NOMO-1 treated with DMSO at 0.1 percent for 48 hours (cell line): ENCODE measurements at regions not wholly inside any gene's neighbourhood (a gene's known extent, or its start where the extent isn't known, plus 50 kb on each side); places are given as distances from the start of the nearest gene placed in this dataset.

ENCODE experiments used
- DNase-seq: peaks from one replicate; lab custom pipeline; 2025; ENCODE audit not compliant: unreplicated experiment; lab: John Stamatoyannopoulos, UW

DNA sequence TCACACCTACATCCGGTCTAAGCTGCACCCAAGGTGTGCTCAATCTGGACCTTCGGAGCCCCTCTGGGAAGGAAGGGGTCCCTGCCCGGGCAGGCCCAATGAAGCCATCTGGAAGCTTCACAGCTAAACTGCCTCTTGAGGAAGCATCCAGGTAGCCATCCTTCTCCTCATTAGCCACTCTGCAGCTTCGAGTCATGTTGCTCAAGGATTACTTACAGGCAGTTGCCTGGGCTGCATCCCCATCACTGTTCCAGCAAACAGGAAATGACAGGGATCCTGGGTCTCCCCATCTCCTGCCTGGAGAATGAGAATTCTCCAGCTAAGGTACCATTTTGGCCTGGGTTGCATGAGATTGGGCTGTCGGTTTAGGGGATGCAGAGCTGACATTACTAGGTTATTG lies 91.7 kb downstream of the ERMARD start:
- DNase-seq, result no peak

DNA sequence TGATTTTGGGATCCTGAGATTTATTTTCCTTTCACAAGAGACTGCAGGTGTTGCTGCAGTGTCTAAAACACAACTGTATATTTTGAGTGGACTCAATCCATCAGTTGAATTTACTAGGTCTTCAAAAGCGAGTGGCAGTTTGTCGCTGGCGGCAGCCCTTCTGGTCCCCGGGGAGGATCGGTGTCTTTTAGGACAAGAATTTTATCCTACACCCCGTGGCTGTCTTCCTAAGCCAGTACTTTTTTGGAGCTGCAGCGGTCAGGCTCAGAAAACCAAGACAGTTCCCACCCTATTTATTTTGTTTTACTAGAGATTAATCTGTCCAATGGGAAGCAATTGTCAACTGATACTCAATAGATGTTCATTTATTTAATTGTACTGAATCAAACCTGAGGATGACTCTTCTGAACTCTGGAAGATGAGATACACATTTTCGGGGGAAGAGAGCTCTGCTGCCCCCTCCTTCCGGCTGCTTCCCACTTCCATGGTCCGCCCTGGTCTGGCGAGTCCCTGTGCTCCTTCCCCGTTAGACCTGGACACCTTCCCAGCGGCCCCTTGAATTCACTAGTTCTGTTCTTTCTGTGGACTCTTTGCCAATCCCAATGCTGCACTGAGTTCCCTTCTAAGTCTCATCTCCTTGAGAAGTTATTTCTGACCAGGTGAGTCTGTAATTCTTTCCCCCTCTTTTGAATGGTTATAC lies 90.6 kb downstream of the ERMARD start:
- DNase-seq, result no peak

GRCh38 chr6:169841251-169841650 lies 89.8 kb downstream of the ERMARD start:
- no peak for DNase-seq

DNA sequence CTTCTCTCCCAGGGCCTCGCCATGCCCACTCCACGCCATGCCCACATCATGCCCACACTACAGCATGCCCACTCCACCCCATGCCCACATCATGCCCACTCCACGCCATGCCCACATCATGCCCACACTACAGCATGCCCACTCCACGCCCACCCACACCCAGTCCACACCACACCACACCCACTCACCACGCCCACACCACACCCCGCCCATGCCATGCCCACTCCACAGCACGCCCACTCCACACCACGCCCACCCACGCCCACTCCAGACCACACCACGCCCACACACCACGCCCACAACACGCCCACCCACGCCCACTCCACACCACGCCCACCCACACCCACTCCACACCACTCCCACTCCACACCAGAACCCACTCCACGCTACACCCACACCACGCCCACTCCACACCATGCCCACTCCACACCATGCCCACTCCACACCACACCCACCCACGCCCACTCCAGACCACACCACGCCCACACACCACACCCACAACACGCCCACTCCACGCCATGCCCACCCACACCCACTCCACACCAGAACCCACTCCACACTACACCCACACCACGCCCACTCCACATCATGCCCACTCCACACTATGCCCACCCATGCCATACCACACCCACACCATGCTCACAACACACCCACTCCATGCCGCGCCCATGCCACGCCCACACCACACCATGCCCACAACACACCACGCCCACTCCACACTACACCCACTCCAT lies 88.6 kb downstream of the ERMARD start:
- DNase-seq, result no peak

- no peak for DNase-seq
Measured at GRCh38 chr6:169839493-169839892, 88.1 kb downstream of the ERMARD start.

GRCh38 chr6:169839029-169839481 lies 87.6 kb downstream of the ERMARD start:
- no peak for DNase-seq

GRCh38 chr6:169838346-169839028 lies 87.1 kb downstream of the ERMARD start:
- DNase-seq, result no peak

DNA sequence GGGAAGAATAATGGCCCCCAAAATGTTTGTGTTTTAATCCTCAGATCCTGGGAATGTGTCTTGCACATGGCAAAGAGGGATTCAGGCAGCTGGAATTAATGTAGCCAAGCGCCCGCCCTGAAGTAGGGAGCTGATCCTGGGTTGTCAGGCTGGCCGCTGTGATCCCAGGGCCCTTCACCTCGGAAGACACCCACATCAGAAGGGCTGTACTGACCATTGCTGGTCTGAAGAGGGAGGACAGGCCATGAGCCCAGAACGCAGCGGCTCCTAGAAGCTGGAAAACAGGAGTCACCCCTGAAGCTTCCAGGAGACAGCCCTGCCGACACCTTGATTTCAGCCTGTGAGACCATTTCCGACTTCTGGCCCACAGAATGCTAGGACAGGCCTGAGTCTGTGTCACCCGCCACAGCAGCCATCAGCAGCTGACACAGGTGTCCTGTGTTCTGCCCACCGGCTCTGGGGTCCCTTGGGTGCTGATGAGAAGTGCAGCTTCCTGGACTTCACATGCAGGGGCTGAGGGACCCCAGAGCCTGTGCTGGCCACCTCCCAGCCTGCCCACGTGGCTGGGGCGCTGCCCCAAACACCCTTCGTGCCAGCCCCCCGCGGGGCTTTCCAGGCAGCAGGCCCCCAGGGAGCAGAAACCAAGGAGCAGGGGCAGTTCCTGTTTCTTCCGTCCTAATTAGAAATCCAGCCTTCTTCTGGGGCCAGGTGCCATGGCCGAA lies 86.3 kb downstream of the ERMARD start:
- DNase-seq, result no peak

DNA sequence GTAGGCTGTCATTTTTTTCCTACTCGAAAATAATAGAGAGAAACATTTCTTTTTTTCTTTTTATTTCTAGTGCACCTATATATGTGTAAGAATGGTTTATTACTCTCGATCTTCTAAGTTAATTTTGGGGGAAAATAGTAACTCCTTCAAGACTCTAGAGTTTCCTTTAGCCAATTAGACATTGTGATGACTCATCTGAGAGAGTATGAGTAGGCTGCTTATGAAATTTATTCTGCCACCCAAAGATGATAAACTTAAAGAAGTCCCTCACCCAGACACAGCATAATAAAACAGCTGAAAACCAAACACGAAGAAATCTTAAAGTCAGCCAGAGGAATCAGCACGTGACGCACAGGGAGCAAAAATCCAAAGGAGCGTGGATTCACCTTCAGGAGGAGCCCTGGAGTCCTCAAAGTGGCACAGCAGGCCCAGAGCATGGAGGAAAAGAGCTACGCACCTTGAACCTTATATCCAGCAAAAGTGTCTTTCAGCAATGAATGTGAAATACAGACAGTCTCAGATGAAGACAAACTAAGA lies 81.9 kb downstream of the ERMARD start:
- DNase-seq, result no peak

GRCh38 chr6:169832247-169832948 lies 81.0 kb downstream of the ERMARD start:
- DNase-seq, result no peak

DNA sequence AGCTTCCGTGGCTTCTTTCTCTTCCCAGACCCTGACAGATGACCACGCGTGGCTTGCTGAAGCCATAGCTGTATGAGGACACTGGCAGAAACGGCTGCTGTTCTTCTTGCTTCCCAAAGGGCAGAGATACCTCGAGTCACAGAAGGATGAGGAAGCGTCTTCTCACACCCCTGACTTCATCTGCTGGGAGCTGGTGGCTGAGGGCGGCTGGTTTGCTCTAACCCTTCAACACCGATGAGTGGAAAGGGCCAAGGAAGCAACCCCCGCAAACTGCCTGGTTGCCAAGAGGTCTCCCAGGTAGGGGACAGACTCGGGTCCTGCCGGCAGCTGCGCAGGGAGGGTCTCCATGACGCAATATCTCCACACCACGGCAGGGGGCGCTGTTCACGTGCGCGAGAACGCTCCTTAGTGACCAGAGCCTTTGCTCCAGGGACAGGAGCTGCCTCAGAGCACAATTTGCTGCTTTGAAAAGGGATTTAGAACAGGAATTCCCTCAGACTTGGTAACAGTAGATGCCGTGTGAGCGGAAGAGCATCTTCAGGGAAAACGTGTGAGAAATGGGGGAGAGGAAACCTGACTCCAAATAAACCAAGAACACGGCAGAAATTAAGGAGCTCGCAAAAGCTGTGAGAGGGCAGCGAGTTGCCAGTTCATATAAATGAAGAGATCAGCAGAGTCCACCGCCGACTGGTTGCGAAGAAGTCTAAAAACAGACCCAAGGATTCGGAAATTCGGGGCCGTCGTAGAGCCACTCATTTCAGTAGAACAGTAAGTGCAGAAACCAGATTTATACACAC lies 80.2 kb downstream of the ERMARD start:
- DNase-seq, result peak; percentile 39
